ENCODE measurements at regions not wholly inside any gene's neighbourhood (a gene's known extent, or its start where the extent isn't known, plus 50 kb on each side); places are given as distances from the start of the nearest gene placed in this dataset.
"Not testable (repeated sequence)": the region's sequence is repeated elsewhere in the genome, so short reads cannot be mapped to it uniquely, and the experiment has no call there.

- DNase-seq (ENCODE audit: extremely low read depth, insufficient read length), result no peak
- no peak for TF ChIP-seq CTCF (IDR thresholded peaks at IDR 0.05; ENCODE audit: insufficient read depth, low read length, poor library complexity, severe bottlenecking)
- Histone ChIP-seq H3K36me3 (ENCODE audit: control insufficient read depth, insufficient read depth, low read length) (no peaks in the 10 kb centered on the region), H3K4me3 (replicated peaks; ENCODE audit: low read depth, low read length) (no peak overlapping the region), H3K27me3 (replicated peaks; ENCODE audit: control insufficient read depth, insufficient read depth, low read length) (no peaks in the 10 kb centered on the region)
Measured at GRCh38 chr2:175852879-175853615, 149.0 kb downstream of the LNPK start.

GRCh38 chr2:175847128-175847527 is 154.9 kb downstream of the LNPK start:
- H3K4me3 ChIP-seq (replicated peaks; ENCODE audit: low read depth, low read length), result no peak overlapping the region
- H3K36me3 ChIP-seq (ENCODE audit: control insufficient read depth, insufficient read depth, low read length), result no peaks in the 10 kb centered on the region
- no peak for DNase-seq (ENCODE audit: extremely low read depth, insufficient read length)
- no peaks in the 10 kb centered on the region for H3K27me3 ChIP-seq (replicated peaks; ENCODE audit: control insufficient read depth, insufficient read depth, low read length)
- TF ChIP-seq CTCF (IDR thresholded peaks at IDR 0.05; ENCODE audit: insufficient read depth, low read length, poor library complexity, severe bottlenecking), result no peak

GRCh38 chr2:175844169-175844568 is 157.9 kb downstream of the LNPK start:
- H3K36me3 ChIP-seq (ENCODE audit: control insufficient read depth, insufficient read depth, low read length), result no peaks in the 10 kb centered on the region
- H3K4me3 ChIP-seq (replicated peaks; ENCODE audit: low read depth, low read length), result no peak overlapping the region
- no peak for DNase-seq (ENCODE audit: extremely low read depth, insufficient read length)
- TF ChIP-seq CTCF (IDR thresholded peaks at IDR 0.05; ENCODE audit: insufficient read depth, low read length, poor library complexity, severe bottlenecking), result no peak
- H3K27me3 ChIP-seq (replicated peaks; ENCODE audit: control insufficient read depth, insufficient read depth, low read length), result no peaks in the 10 kb centered on the region

- TF ChIP-seq CTCF (IDR thresholded peaks at IDR 0.05; ENCODE audit: insufficient read depth, low read length, poor library complexity, severe bottlenecking), result no peak
- Histone ChIP-seq H3K27me3 (replicated peaks; ENCODE audit: control insufficient read depth, insufficient read depth, low read length) (no peaks in the 10 kb centered on the region), H3K4me3 (replicated peaks; ENCODE audit: low read depth, low read length) (no peak overlapping the region), H3K36me3 (ENCODE audit: control insufficient read depth, insufficient read depth, low read length) (no peaks in the 10 kb centered on the region)
- no peak for DNase-seq (ENCODE audit: extremely low read depth, insufficient read length)
Measured at GRCh38 chr2:175843625-175844024, 158.4 kb downstream of the LNPK start.

GRCh38 chr2:175842996-175843395 is 159.1 kb downstream of the LNPK start:
- H3K27me3 ChIP-seq (replicated peaks; ENCODE audit: control insufficient read depth, insufficient read depth, low read length), result no peaks in the 10 kb centered on the region
- no peak overlapping the region for H3K4me3 ChIP-seq (replicated peaks; ENCODE audit: low read depth, low read length)
- TF ChIP-seq CTCF (IDR thresholded peaks at IDR 0.05; ENCODE audit: insufficient read depth, low read length, poor library complexity, severe bottlenecking), result no peak
- no peaks in the 10 kb centered on the region for H3K36me3 ChIP-seq (ENCODE audit: control insufficient read depth, insufficient read depth, low read length)
- no peak for DNase-seq (ENCODE audit: extremely low read depth, insufficient read length)

GRCh38 chr2:175840765-175841164 is 161.3 kb downstream of the LNPK start:
- H3K4me3 ChIP-seq (replicated peaks; ENCODE audit: low read depth, low read length); DNase-seq (ENCODE audit: extremely low read depth, insufficient read length); H3K27me3 ChIP-seq (replicated peaks; ENCODE audit: control insufficient read depth, insufficient read depth, low read length); H3K36me3 ChIP-seq (ENCODE audit: control insufficient read depth, insufficient read depth, low read length): not testable (repeated sequence)

Data from GM06990 (cell line).